LNCaP clone FGC (cell line): ENCODE measurements at regions not wholly inside any gene's neighbourhood (a gene's known extent, or its start where the extent isn't known, plus 50 kb on each side); places are given as distances from the start of the nearest gene placed in this dataset.

ENCODE experiments used
- DNase-seq: peaks from one replicate; pipeline ENCODE4 v3.0.0-alpha.2; 2011; ENCODE audit warnings: low read depth
- H3K4me3 ChIP-seq: 2 replicates; pipeline ENCODE4 v1.5.1; 2011; ENCODE audit warnings: mild to moderate bottlenecking, low read depth, low read length, control low read depth
- TF ChIP-seq, protein P1 (sequence below): IDR thresholded peaks from 2 replicates; pipeline ENCODE4 v1.5.1; 2012; ENCODE audit warnings: mild to moderate bottlenecking; ENCODE audit not compliant: control insufficient read depth, insufficient read depth; ENCODE audit errors: extremely low read depth

DNA sequence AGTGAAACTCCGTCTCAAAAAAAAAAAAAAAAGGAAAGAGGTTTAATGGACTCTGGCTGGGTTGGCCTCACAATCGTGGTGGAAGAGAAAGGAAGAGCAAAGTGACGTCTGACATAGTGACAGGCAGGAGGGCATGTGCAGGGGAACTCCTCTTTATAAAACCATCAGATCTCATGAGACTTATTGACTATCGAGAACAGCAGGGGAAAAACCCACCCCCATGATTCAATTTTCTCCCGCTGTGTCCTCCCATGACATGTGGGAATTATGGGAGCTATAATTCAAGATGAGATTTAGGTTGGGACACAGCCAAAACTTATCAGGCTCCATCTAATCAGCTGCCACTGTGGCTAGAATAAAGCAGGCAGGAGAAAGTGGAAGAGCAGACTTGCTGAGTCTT is 610.4 kb upstream of the NUDT12 start:
- no peak overlapping the region for H3K4me3 ChIP-seq
- TF ChIP-seq, protein P1, sequence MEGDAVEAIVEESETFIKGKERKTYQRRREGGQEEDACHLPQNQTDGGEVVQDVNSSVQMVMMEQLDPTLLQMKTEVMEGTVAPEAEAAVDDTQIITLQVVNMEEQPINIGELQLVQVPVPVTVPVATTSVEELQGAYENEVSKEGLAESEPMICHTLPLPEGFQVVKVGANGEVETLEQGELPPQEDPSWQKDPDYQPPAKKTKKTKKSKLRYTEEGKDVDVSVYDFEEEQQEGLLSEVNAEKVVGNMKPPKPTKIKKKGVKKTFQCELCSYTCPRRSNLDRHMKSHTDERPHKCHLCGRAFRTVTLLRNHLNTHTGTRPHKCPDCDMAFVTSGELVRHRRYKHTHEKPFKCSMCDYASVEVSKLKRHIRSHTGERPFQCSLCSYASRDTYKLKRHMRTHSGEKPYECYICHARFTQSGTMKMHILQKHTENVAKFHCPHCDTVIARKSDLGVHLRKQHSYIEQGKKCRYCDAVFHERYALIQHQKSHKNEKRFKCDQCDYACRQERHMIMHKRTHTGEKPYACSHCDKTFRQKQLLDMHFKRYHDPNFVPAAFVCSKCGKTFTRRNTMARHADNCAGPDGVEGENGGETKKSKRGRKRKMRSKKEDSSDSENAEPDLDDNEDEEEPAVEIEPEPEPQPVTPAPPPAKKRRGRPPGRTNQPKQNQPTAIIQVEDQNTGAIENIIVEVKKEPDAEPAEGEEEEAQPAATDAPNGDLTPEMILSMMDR = no peak
- no peak for DNase-seq

DNA sequence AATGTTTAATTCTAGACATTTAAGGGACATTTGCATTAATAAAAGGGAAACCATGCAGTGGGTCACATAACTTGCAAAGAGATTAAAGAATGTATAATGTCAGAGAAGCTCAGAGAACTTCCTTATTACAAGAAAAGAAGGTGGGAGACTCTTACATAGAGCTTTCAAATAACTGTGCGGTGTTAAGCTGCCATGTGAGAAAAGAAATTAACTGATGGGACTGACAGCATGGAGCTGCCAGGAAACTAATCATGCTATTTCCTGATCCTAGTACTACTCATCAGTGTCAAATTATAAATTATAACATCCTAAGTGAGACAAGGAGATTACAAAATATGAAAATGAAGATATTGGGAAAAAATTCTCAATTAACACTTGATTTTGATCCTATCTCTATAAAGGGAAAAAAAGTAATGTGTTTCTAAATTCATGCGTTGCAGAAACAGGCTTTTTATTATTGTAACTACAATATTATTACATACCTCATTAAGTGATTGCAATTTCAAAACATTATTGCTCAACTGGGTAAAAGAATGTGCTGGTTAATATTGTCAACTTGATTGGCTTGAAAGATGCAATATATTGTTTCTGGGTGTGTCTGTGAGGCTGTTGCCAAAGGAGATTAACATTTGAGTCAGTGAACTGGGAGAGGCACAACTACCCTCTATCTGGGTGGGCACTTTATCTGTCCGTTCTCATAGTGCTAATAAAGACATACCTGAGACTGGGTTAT is 609.5 kb upstream of the NUDT12 start:
- no peak for DNase-seq
- H3K4me3 ChIP-seq = no peak overlapping the region
- TF ChIP-seq, protein P1 = no peak

DNA sequence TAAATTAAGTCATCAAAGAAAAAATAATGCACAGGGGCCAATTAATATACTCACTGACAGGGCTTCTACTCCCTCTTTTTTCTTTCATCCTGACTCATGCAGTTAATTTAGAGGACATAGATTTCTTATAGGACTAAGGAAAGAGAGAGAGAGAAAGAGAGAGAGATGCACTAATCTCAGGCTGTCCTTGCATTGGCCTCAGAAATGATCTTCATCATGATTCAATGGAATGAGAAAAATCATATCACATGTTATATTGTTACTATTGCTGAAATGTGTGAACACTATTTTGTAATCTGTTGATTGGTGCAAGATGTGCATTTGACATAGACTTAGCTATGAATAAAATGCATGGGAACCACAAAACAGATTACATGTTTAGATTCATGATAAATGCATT is 608.3 kb upstream of the NUDT12 start:
- no peak for DNase-seq
- no peak overlapping the region for H3K4me3 ChIP-seq
- TF ChIP-seq, protein P1 = no peak

DNA sequence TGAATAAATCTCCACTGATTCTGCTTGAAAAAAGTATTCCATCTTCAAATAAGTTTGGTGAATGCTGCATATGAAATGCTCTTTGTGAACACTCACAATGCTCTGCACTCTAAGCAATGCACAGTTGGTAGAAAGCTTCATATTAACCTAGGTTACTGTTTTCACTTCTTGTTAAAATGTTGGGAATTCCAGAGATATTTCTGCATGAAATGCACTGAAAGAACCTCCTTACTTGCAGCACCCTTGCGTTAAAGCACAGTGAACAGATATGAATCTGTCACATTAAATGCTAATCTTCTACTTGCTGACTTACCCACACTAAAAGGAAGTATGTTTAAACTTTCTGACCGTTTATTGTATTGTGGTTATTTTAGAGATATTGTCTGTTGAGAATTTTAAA is 584.1 kb upstream of the NUDT12 start:
- TF ChIP-seq, protein P1 = no peak
- no peak for DNase-seq

DNA sequence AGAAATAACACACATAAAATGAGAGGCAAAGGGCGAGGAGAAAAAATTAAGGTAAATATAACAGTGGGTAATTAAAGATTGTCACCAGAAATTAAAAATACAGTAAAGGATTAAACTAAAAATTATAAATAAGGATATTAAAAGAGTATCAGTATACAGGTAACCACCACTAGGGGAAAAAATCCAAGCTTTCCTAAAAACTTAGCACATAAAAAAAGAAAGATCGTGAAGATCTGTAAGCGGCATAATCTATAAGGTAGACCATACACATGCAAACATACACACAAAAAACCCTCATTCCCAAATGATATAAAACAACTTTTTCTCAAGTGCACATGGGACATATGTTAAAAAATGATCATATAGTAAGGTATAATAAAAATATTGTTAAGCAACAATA is 577.3 kb upstream of the NUDT12 start:
- DNase-seq = no peak

More for the DNA sequence above, 584.1 kb upstream of the NUDT12 start:
- H3K4me3 ChIP-seq = no peak overlapping the region

DNA sequence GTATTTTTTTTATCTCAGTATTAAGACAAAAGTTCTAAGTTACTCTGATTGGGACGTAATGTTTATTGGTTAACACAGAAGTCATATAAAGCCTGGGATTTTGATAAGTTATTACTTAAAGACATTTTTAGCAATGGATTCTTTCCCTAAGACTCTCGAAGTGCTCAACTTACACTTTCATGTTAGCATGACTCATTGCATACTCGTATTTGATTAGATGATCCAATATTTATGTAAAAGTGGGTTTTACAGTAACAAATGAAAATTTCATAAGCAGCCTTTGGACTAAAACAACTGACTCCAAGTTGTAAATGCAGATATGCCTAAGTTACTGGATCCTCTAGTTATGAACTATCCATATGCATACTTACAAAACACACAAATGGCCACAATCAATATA is 567.7 kb upstream of the NUDT12 start:
- no peak overlapping the region for H3K4me3 ChIP-seq
- TF ChIP-seq, protein P1 = no peak
- DNase-seq = no peak

More for the DNA sequence above, 577.3 kb upstream of the NUDT12 start:
- TF ChIP-seq, protein P1 = no peak
- no peak overlapping the region for H3K4me3 ChIP-seq

DNA sequence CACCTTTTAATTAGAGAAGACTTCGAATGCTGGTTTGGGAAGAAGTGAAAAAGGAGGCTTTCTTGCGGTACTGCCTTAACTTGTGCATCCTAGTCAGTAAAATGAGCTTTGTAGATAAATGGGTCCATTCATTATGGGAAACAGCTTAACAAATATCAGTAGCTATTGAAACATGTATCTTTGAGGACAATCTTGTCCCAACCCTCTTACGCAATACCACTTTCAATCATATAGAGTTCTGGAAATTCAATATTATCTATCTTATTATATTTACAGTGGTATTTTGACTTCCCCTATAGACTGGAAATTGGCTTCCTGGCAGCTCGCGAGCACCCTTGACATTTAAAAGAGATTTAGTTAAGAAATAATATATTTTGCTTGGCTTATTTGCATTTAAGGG is 565.8 kb upstream of the NUDT12 start:
- TF ChIP-seq, protein P1 = no peak
- no peak for DNase-seq
- no peak overlapping the region for H3K4me3 ChIP-seq
